Cardiac septum (tissue), 1 donor: ENCODE measurements at regions not wholly inside any gene's neighbourhood (a gene's known extent, or its start where the extent isn't known, plus 50 kb on each side); places are given as distances from the start of the nearest gene placed in this dataset.

ENCODE experiments used
- DNase-seq: peaks from one replicate; pipeline ENCODE4 v3.0.0-alpha.2; 2020; ENCODE audit warnings: low spot score
- intact Hi-C: fragments of 100-400 bp; cut with DNase I; formaldehyde crosslinking; loops from one replicate; pipeline ENCODE4 v1.14.0; 2022
- donor health status: DM: no; HTN: no; CAD: no.

DNA sequence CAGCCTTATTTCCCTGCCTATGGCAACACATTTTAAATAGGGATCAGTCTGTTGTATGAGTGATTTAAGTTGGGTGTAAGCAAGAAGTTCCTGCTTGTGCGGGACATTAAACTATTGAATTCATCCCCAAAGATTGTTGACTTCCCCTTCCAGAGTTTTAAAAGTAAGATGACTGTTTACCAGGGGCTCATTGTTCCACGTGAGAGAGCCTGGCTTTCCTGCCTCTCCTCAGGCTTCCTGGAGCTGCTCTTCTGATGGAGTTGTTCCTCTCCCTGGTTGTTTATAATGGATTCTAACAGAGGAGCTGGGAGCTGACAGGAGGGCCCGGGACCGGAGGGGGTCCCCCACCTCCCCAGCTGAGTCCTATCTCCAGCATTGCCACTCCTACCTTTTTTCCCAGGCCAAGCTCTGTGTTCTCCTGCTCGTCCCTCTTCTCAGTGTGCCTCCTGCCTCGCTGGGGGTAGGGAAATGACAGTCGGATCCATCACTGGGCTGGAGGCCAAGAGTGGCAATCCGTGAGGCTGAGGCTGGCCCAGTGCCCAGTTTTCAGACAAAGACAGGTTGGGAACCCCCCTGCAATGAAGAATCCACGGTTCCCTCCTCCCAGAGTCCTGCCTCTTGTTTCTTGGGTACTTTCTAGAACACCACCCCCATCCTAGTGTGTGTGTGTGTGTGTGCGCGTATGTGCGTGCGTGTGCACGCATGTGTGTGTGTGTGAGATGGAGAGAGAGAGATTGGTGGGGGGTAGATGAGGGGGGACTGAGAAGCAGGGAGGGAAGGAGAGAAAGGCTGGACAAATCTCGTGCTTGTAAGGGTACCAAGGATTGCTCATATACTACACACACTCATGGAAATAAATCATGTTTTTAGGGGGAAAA, 123.7 kb upstream of the NFIB start:
- no peak for DNase-seq

DNA sequence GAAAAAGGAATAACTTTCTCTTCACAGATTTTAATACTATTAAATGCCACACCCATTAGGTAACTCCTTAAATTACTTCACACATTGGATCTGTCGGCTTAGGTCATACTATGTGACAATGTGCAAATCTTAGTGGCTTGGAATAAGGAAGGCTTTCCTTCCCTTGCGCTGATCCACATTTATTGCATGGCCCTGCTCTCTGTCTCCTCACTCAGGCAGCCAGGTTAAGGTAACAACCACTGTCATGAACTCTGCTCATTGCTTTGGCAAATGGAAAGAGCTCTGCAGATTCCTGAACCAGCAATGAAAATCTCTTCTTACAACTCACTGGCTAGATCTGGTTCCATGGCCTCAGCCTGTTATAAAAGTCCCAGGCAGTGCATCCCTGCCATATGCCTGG, 121.9 kb upstream of the NFIB start:
- intact Hi-C loops, result no loop called here
- no peak for DNase-seq

More for the DNA sequence above, 123.7 kb upstream of the NFIB start:
- intact Hi-C loops, result no loop called here

DNA sequence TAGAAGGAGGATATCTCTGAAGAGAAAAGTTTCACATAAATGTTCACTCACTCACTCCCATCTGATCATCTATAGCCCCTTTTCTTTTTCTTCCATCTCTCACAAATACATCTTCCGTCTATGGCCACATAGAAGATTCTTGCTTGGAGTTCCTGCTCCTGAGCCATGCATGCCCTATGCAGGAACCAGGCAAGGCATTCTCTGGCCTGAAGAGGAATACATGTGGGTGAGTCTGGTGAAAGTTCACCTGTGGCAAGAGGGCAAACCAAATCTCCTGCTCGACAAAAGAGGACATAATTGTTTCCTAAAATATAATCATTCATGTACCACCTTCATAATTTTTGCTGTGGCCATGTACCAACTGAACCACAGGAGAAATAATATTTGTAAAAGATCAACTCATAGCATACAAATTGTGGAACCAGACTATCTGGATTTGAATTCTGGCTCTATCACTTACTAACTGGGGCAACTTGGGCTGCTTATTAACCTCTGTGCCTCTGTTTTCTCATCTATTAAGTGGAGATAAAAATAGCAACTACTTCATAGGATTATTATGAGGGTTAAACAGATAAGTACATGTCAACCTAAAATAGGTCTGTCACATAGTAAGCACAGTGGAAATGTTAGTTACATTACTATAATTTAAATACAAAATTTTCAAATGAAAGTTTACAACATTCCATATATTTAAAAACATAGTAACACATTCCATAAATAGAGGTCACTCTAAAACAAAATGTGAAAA, 121.2 kb upstream of the NFIB start:
- intact Hi-C loops, result loop anchor here (5.0 kb wide), 1 partner anchor 83 kb away; no protein-coding TSS in a partner anchor

DNA sequence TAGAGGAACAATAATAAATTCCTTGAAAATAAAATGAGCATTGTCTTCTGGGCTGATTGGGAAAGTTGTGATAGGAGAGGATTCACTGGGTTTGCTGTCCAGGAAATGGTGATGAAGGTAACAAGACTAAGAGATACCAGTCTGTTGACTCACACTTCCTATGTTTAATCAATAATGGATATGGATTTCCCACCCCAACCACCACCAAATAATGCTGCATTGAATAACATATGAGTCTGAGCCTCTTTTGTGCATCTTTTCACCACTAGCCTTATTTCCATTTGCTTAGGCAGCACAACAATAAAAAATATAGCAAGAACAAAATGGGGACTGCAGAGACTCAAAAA, 120.2 kb upstream of the NFIB start:
- no peak for DNase-seq
- intact Hi-C loops, result loop anchor here (5.0 kb wide), 1 partner anchor 82 kb away; no protein-coding TSS in a partner anchor

More for the DNA sequence above, 121.2 kb upstream of the NFIB start:
- DNase-seq, result no peak

DNA sequence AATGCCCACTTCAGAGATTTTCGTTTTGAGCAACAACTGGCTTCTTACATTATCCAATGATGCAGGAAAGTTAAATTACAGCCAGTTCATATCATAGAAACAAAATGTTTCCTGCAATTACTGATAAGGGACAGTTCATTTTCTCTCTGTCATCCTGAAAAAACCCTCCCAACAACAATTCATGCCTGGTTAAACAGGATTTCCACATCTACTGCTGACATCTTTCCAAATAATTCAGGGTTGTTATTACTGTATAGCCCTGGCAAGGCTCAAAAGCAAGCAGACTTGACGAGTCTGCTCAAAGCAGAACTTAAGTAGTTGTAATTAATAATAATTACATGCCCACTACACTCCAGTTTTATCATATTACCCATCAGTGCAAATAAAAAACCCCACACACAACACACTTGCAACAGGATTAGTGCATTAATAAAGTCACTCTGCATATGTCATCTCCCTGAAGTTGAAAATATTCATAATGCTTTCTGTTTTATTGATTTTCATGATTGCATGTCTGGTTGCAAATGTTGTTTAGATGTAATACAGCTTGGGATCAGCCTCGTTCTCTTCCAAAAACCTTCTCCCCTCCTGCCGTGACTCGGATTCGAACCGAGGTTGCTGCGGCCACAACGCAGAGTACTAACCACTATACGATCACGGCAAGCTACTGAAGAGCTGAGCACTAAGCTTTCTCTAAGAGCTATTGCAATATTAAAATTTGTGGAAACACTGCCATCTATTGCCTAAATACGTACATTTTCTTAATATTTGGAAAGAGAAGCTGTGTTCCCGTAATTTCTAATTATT, 119.6 kb upstream of the NFIB start:
- no peak for DNase-seq
- intact Hi-C loops, result loop anchor here (5.0 kb wide), 1 partner anchor 81 kb away; no protein-coding TSS in a partner anchor

DNA sequence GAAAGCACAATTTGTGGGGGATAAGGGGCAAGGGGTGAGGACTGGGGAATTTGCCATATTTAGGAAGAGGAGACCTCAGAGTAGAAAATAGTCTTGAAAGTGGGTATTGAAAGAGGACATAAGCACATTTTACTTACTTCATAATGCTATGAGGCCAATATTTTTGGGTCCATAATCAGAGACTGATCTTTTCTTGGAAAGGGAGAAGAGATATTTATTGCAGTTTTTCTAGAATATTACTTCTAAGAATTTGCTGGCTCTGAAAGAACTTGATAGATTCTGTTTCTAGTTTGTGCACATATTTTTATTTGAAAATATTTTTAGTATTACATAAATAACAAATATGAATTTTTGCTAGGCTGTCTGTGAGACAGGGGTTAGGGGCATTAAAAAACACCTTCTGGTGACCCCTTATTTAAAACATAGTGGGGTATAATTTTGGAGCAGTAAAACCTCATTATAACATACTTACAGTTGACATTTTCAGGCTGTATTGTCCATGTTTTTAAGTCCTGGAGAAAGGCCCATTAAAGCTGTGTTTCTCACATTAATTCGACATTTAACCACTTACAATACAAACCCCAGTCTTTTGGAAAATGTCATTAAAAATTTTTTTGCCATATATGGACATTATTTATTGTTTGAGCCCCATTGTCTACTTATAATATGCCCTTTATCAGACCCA, 118.9 kb upstream of the NFIB start:
- intact Hi-C loops, result loop anchor here (5.0 kb wide), 1 partner anchor 81 kb away; no protein-coding TSS in a partner anchor
- no peak for DNase-seq

DNA sequence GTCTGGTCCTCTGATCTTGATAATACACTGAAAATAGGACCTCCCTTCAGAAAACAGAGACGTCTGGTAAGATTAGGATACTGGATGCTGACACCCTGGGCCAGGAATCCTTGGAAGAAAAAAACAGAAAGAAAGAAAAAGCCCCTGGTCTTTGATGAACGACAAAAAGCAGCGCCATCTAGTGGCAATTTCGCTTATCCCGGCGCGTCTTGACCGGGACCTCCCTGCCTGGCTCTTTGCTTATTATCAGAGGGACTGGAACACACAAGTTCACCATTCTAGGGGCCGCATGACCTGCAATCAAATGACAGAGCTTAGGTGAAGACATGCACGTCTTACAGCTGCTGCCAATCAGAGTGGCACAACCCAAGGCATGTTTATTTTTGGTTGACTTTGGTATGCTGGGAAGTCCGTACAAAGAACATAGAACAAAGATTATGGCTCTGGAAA, 114.9 kb upstream of the NFIB start:
- no peak for DNase-seq
- intact Hi-C loops, result loop anchor here (2.0 kb wide), 1 partner anchor 1002 kb away; no protein-coding TSS in a partner anchor

DNA sequence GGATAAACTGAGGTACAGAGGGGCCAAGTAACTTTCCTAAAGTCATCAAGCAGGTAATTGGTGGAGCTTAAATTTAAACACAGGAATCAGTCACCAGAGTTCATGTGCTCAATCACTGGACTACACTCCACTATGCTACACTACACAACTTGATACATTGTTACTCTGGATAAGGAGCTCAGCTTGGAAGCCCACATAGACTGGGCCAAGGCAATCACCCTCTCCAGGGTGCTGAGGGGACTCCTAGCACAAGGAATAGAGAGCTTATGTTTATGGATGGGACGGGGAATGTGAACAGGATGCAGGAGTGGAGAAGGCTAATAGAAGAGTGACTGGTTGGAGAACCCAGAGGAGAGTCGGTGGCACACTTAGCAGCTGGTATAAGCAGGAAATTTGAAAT, 113.5 kb upstream of the NFIB start:
- DNase-seq, result no peak
- intact Hi-C loops, result no loop called here

DNA sequence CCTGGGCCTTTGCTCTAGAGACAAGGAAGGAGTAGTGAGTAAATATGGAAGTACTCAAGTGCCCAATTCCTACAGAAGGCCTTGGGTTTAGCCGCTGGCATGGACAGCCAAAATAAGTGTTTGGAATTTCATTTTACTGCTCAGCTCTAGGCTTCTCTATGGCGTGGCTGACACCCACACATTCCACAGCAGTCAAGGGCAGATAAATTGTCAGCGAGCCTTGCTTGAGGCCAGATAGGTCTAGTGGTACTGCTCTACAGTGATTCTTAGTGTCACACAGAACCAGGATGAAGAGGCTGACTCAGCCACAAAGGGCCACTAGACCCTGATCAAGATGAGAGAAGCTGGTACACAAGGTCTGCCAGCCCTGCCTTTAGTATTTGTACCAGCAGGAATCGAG, 111.0 kb upstream of the NFIB start:
- intact Hi-C loops, result no loop called here
- no peak for DNase-seq

DNA sequence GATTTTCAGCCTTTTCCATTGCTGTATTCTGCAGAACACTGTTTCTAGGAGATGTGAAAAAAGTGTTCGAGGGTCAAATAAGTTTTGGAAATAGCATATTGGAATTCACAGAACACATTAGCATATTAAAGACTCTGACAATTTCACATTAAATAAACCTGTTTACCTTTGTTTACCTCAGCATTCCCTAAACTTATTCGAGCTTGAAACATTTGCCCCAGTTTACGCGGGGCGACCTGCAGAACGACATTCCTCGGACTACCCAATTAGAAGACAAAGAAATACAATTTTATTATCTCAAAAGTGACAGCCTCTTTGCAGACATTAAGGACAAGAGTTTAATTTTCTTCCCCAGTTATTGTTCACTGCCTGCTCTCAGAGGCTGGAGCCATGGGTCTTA, 110.3 kb upstream of the NFIB start:
- no peak for DNase-seq
- intact Hi-C loops, result no loop called here

DNA sequence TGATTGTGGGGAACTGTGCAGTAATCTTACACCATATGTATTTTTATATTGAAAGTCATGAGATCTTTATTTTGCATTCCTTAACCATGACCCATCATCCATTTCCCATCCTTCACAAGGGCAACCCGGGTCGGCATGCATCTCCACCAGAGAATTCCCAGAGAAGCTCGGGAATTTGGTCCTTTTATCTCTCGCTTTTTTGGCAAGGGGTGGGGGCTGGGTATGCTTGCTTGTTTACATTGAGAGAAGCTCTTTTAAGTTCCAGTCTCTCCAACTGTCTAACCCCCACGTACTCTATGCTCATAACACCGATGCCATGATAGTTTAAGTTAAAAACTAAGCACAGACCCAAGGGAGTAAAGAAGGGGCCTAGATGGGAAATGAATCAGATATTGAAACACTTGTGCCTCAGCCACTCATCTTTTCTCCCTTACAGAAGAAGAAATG, 109.9 kb upstream of the NFIB start:
- DNase-seq, result no peak
- intact Hi-C loops, result no loop called here

DNA sequence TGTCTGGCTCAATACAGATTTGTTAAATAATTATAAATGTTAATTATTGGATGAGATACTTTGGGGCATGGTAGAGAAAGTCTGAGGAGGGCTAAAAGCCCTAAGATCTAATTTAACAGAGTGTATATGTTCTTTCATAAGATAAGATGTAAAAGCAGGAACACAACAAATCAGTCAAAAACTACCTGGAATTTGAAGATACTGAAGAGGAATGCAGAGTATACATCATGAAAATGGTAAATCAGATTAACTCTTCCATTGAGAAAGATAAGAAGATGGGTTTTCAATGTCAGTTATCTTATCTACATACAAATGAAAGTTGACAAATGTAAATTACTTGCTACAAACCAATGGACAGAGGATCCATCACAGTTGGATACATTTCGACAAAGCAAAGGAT, 107.3 kb upstream of the NFIB start:
- no peak for DNase-seq
- intact Hi-C loops, result no loop called here

DNA sequence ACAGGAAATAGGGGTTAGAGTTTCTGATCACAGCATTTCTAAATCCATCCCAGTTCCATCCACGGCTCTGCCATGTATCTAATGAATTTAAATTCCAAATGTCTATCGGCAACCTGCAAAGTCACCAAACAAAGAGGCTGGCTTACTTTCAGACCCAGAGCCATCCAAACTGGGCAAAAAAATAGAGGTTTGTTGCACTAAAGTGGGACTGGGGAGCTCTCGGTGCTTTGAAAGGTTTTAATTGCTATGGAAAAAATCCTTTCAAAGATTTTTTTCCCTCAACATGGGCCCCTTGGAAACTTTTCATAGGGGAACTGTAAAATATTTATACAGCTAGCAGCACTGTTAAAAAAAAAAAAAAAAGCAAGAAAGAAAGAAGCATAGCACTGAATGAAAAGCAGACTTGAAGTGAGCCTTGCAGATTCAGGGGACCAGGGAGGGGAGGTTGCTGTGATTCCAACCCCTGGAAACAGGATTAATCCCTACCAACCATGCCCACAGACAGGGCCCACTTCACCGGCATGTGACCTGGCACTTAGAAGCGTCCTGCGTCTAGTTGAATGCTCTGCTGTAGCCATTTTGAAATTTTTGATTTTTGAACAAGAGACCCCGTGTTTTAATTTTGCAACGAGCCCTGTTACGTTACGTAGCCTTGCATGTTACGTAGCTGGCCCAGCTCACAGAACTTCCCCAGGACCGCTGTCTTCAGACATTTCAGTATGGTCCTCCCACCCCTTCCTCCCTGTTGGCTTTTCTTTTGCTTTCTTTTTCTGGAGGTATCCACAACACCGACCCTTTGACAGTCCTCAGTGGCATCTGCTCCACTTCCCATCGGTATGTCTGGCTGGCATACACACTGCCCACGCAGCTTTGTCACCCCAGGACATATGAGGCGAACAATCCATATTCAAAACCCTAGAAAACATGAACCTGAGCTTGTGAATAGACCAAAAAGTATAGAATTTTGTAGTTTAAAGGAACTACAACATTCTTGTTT, 105.3 kb upstream of the NFIB start:
- intact Hi-C loops, result no loop called here
- DNase-seq, result no peak

DNA sequence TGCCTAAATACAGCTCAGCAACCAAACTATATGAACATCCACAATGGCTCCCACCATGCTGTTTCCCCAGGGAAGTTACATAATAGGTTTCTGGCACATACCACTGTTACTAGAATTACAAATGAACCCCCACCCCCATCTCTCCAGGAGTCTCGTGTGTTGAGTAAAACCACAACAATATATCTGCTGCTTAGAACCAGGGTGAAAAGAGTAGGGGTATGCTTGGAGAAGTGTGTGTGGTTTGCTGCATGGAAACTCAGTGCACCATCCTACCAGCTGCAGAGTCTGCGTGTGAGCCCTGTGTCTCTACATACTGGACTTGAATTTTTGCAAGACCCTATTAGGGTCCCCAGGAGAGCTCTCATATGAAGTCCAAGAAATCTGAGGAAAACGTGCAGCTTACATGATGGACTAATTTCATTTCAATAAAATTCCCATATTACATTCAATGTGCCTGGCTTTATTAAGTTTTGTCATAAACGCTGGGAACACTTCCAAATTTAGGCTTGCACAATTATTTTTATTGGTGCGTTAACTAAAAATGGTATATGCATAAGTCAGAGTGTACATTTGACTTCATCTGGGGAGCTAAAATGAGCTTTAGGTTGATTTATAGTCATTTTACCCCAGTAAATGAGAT, 104.5 kb upstream of the NFIB start:
- no peak for DNase-seq
- intact Hi-C loops, result no loop called here

DNA sequence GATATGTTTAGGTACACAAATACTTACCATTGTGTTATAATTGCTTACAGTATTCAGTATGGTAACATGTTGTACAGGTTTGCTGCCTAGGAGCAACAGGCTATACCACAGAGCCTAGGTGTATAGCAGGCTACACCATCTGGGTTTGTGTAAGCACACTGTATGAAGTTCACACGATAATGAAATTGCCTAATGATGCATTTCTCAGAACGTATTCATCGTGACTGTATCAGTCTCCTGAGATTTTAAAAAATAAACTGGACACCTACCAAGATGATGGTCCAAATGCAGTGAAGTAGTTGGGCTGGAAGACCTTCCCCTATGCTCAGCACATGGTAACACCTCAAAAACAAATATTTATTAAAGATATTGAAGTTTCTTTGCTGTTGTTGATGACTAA, 103.3 kb upstream of the NFIB start:
- intact Hi-C loops, result no loop called here
- no peak for DNase-seq

DNA sequence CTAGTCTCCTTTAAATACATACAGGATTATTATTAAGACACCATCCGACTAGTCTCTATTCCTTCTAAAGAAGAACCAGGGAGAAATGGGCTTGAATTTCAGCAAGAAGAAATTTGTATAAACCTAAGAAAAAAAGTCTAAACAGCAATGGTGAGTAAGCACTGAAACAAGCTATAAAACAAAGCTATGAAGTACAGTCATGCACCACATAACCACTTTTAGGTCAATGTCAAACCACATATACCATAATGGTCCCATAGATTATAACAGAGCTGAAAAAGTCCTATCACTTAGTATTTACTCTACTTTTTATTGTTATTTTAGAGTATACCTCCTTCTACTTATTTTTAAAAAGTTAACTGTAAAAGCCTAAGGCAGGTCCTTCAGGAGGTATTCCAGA, 102.0 kb upstream of the NFIB start:
- intact Hi-C loops, result no loop called here

DNA sequence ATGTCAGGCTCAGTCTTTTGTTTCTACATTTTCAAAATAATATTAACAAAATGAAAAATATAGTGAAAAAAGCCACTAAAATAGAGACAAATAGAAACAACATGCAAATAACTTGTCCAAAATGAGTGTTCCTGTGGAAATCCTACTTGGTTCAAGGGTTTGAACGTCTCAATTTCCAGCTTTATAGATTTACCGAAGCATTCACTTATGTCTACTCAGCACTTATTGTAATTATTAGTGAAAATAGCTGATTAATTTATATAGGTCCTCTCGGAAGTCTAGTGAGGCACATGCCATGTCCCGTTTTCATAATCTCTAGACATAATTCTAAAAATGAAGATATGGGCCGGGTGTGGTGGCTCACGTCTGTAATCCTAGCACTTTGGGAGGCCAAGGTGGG, 99.9 kb upstream of the NFIB start:
- no peak for DNase-seq
- intact Hi-C loops, result no loop called here

More for the DNA sequence above, 102.0 kb upstream of the NFIB start:
- DNase-seq, result no peak

DNA sequence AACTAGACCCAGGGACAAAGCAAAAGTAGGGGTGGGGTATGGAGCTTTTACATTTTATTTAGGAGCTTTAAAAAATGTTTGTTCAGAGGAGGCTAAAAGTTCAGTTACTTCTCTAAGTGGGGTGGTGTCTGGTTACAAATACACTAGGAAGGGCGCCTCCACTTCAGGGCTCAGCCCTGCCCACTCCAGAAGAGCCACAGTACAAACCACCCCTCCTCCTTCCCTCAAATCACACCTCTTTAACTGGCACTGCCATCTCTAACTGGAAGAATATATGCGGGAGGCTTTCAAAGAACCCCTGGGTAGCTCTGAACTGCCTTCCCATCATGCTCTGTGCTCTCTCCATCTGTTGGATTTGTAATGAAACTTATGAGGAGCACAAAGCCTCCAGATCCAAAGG, 98.8 kb upstream of the NFIB start:
- DNase-seq, result no peak
- intact Hi-C loops, result no loop called here
